GM12872 (cell line): ENCODE measurements at regions not wholly inside any gene's neighbourhood (a gene's known extent, or its start where the extent isn't known, plus 50 kb on each side); places are given as distances from the start of the nearest gene placed in this dataset.

Experiments
- CTCF ChIP-seq: IDR thresholded peaks from 3 replicates; pipeline ENCODE4 v1.5.1; 2011; ENCODE audit warnings: low read depth, mild to moderate bottlenecking, low read length, moderate library complexity; ENCODE audit not compliant: insufficient read depth

GRCh38 chr2:34003795-34004194, 404.7 kb upstream of the FAM98A start:
- no peak for TF ChIP-seq CTCF

- no peak for TF ChIP-seq CTCF
Observed at GRCh38 chr2:34001557-34001956, 402.5 kb upstream of the FAM98A start.

GRCh38 chr2:33984131-33984530, 385.0 kb upstream of the FAM98A start:
- no peak for TF ChIP-seq CTCF

GRCh38 chr2:33978471-33978870, 379.4 kb upstream of the FAM98A start:
- TF ChIP-seq CTCF = no peak

- no peak for TF ChIP-seq CTCF
Observed at GRCh38 chr2:33975498-33975897, 376.4 kb upstream of the FAM98A start.

- TF ChIP-seq CTCF = no peak
Observed at GRCh38 chr2:33967103-33967502, 368.0 kb upstream of the FAM98A start.

GRCh38 chr2:33958591-33958990, 359.5 kb upstream of the FAM98A start:
- TF ChIP-seq CTCF = no peak

- TF ChIP-seq CTCF = no peak
Observed at GRCh38 chr2:33949371-33949770, 350.3 kb upstream of the FAM98A start.
